Skin of body (tissue), 1 donor: ENCODE measurements at regions not wholly inside any gene's neighbourhood (a gene's known extent, or its start where the extent isn't known, plus 50 kb on each side); places are given as distances from the start of the nearest gene placed in this dataset.
"Not testable (repeated sequence)": the region's sequence is repeated elsewhere in the genome, so short reads cannot be mapped to it uniquely, and the experiment has no call there.

Experiments
- DNase-seq: peaks from one replicate; lab custom pipeline; 2025; lab: John Stamatoyannopoulos, UW

DNA sequence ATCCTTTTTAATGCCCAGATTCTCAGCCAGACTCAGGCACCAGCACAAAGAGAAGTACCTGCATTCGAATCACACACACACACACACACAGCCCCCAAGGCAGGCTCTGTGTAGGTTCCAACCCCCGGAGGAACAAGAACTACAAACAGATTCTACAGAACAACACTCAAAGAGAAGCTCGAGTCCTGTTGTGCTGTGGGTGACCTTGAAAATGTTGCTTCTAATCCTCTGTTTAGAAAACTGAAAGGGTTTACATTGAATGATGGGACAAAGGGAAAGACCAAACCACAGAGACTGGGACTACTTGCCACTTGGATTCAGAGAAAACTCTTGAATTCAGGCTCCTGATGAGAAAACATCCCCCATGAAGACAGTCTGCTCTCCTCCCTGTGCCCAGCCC lies 568.8 kb upstream of the C16orf82 start:
- DNase-seq: no peak

DNA sequence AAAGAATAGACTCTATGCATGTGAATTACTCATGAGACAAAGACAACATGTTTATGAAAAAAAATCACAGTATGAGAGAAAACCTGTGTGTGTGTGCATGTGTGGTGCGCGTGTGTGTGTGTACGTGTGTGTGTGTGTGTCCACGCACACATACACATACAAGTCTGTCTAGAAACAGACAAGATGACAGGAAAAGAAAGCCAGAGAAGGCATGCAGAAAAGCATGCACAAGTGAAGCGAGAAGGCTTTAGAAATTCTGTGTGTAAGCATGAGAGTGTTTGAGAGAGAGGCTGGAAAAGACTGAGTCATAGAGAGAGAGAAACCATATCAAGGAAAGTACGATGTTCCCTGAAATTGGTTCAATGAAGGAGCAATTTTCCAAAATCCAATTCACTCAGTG lies 566.4 kb upstream of the C16orf82 start:
- no peak for DNase-seq

DNA sequence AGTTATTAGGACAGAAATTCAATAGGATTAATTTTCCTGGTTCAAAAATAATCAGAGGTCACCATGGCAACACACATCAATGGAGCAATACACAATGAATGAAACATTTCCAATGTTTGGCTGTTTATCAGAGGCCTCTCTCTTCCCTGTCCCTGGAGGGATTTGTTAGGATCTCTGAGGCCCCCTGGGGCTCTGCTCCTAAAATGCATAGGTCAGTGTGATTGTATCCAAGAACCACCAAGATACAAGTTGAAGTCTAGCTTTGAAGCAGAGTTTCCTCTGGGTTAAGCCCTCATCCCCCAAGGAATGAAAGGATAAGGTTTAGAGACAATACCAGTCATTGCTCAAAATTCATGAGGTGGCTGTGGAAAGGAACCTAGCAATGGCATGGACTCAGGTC lies 561.2 kb upstream of the C16orf82 start:
- DNase-seq: no peak

DNA sequence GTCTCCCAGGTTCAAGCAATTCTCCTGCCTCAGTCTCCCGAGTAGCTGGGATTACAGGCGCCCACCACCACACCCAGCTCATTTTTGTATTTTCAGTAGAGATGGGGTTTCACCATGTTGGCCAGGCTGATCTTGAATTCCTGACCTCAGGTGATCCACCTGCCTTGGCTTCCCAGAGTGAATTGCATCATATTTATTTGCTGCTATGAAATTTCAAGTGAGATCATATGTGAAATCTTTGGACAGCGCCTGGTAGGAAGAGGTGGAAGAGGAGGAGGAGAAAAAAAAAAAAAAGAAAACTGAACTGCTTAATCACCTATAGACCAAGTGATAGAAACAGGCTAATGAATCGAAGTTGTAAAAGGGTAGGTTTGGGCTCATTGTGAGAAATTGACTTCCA lies 557.8 kb upstream of the C16orf82 start:
- not testable (repeated sequence) for DNase-seq

DNA sequence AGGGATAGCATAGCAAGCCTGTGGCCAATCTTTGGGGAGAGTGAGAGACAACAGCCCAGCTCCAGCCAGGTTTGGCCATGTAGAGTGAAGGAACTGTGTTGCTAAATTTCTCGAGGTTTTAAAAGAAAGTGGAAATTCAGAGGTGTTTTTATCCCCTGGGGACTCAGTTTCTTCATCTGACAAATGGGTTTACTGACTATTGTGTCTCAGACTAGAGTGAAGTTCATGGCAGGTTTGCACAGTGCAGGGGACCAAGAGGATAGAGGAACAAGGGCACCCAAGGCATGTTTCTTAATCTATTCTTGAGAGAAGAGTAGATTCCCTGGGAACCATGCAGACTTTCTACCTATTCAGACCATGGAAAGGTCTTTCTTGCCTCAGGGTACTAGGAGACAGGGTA lies 555.8 kb upstream of the C16orf82 start:
- DNase-seq: no peak

DNA sequence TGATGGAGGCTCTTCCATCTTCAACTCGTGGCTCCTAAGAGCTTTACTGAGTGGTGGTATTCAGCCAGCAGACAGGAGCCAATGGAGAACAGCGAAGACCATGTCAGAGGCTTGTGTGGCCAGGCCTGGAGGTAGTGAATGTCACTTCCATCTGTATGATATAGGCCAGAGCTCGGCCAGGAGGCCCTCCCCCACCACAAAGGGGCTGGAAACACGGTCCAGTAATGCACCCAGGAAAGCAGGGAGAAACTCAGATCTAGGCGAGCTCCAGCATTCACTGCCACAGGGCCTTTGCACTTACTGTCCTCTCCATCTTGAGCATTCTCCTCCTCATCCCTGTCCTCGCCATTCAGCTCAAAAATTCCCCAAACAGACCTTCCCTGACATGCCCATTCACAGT lies 555.3 kb upstream of the C16orf82 start:
- no peak for DNase-seq

DNA sequence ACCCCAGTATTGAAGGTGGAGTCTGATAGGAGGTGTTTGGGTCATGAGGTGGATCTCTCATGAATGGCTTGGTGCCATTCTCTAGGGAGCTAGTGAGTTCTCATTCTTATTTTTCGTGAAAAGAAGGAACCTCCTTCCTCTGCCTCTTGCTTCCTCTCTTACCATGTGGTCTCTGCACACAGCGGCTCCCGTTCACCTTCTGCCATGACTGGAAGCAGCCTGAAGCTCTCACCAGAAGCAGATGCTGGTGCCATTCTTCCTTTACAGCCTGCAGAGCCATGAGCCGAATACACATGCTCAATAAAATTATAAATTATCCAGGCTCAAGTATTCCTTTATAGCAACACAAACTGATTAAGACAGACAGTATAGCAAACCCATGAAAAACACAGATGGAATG lies 545.1 kb upstream of the C16orf82 start:
- no peak for DNase-seq

DNA sequence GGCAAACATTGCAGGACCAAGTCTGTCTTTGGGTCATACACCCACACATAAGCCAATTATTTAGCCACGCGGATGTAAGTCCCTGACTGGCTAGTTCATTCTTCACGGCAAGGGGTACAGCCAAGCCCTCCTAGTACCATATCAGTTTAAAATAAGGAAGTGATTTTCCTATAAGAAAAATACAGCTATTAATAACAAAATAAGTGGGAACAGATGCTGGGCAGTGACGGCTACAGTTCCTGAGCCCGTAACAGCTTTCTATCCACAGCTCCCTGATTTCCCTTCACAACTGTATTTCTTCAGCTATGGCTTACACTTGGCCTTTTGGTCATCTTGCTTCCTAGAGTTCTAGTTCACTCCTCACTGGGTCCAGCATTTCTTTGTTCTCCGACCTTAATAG lies 542.4 kb upstream of the C16orf82 start:
- peak; percentile 23 for DNase-seq

DNA sequence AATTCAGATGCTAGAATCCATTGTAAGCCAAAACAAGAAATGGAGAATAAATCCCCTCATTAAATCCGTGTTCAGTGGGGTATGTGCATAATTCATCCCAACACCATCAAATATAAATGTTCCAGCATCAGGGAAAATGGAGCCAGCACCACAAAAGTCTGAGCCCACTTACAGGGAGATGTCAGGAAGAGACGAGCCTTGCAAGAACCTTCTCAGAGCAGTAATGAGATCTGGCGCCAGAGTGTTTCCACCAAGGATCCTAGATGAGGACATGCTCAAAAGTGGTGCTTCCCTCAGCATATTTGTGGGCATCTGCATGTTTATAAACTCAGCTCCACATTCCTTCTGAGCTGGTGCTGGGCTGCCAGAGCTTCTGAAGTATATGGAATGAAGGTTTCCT lies 541.9 kb upstream of the C16orf82 start:
- no peak for DNase-seq

DNA sequence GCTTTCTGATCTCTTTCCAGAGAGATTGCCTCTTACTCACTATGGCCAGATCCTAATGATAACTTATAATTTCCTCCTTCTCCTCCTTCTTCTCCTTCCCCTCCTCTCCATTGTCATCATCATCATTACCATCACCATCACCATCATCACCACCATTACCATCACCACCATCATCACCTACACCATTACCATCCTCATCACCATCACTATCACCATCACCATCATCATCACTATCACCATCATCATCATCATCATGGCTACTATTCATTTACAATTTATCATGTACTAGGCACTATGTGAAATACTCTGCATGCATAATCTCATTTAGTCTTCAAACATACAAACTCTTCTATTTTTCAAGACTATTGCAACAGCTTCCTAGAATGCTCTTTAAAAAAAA lies 540.9 kb upstream of the C16orf82 start:
- no peak for DNase-seq

DNA sequence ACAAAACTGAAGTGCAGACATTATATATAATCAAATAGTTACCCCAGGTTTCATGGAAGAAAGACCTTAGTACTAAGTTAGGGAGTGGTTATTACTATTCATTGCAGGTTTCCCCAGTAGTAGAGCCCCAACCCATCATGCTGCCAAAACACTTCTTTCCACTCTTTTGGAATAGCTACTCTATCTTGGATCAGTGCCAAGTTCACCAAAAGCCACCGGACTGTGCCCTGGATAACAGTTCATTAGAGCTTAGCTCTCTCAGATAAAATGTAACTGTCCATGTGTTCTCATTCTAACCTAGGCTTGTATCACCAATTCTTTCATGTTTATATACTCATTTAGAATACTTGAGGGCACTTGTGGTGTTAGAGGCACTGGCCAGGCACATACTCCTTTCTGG lies 540.1 kb upstream of the C16orf82 start:
- no peak for DNase-seq

DNA sequence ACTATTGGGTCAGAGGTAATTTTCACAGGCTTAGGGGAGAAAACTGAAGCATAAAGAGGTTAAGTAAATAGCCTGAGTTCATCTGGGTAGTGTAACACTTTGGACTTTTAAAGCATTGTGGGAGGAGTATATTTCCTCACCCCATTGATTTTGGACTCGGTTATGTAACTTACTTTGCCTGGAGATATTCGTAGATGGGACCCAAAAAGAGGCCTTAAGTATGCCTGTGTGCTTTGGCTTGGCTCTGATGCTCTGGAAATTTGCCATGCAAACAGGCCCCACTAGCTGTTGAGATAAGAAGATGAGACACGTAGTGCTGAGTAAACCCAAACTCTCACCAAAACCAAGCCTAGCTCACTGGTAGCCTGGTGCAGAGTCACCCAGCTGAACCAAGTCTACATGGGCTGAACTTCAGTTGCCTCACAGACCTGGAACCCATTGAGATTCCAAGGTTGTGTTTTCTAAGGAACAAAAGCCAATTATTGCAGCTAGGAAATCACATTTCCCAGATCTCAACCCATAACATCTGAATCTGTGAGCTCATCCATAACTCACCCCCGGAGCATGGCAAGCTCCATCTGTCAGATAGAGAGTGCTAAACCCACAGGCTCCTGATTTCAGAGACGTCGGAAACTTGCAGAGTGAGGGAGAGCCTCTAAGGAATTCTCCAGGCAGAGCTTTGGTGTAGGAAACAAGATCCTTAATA lies 536.0 kb upstream of the C16orf82 start:
- DNase-seq: no peak

DNA sequence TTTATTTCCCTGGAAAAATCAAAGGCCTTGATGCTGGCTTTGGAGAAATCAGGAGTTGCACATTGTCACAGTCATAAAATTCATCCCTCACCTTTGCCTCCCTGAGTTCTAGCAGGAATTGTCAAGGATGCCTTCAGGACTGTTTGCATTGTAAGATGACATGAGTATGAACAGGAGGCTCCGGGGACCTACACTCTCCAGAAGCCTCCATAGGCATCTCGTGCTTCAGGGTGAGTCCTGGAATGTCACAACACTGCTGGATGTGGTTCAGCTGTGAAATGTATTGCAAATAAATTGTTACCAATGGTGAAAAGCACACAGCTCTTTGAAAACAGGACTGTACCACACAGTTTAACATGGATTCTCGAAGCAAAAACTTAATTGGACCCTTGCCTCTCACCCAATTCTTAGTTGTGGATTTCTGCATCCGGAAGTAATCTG lies 535.4 kb upstream of the C16orf82 start:
- DNase-seq: no peak

DNA sequence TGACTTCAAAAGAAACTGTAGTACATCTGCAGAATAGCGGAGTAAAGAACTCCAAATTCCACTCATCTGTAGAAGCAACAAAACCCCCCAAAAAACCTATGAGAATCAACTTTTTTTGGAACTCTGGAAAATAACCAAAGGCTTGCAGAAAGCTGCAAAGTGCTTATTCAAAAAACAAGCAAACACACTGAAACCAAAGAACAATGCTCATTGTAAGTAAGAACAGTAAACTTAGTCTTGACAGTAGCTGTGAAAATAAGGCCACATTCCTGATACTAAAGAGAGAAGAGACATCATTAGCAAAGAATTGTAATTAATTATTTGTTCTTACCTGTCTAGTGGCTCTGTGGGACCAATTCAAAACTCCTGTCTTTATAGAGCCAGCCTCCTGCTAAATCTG lies 534.3 kb upstream of the C16orf82 start:
- DNase-seq: no peak

DNA sequence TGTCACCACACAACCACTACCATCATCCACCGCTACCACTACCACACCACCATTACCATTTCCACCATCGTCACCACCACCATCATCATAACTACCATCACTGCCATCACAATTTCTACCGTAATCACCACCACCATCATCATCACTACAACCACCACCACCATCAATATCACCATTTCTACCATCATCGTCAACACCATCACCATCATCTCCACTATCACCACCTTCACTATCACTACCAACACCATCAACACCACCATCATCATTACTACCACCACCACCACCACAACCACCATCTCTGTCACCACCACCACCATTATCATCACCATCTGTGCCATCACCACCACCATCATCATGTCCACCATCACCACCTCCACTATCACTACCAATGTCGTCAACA lies 524.5 kb upstream of the C16orf82 start:
- no peak for DNase-seq

DNA sequence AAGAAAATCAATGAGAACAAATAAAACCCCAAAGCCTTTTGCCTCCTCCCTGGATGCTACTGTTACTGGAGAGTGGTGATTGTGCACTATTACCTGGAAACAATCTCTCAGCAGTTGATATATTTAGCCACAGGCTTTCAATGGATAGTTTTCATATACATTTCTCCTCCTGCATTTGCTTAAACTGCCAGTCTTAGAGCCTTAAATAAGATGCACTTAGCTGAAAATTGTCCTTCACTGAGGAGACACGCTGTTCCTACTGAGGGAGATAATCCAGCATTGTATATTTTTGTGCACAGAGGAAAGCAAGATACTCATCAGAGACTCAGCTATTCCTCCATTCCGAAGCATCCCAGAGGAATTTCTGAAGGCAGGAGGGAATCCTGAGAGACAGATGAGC lies 520.2 kb upstream of the C16orf82 start:
- no peak for DNase-seq

DNA sequence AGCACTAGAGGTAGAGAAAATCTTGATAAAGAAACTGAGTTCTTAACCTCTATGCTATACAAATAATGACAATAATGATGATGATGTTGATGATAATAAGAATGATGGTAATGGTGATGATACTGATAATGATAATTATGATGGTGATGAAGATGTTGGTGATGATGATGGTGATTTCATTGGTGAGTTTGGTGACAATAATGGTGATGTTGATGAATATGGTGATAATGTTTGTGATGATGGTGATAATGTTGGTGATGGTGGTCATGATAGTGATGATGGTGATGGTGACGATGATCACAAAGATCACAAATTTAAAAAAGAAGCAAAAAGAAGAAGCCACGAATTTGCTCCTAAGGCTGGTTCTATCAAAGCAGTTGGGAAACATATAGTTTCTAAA lies 519.0 kb upstream of the C16orf82 start:
- DNase-seq: no peak

DNA sequence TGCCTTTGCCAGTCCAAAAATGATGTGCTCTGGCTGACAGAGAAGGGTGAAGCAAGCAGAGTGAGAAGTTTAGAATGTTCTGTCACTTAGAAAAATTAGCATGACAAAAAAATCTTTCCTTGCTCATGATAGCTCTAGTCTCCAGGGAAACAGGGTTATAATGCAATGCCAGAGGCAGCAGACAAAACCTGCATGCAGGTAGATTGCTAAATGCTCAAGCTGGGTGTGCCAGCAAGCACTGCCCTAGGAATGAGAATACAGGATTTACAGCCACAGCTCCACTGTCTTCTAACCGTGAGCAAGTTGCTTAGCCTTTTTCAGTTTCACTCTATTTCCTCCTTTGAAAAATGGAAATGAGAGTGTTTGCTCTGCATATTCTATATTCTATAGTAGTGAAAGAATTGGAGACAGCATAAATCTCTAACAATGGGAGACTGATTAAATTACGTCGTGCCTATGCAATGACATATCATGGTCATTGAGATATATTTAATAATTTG lies 516.6 kb upstream of the C16orf82 start:
- no peak for DNase-seq

DNA sequence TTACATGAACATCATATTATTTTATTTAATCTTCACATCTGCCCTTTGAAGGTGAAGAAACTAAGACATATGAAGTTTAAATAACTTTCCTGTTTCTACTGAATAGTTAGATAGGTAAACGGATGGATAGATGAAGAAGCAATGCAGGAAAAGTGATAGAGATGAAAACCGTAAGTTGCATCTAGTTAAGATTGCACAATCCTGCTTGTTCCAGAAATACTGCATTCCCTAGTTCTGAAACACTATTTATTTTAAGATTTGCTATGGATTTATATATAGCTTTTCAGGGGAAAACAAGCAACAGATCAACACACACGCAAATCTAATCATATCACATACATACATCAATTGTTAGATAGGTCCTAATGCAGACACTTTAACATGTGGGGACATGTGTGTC lies 512.7 kb upstream of the C16orf82 start:
- no peak for DNase-seq

DNA sequence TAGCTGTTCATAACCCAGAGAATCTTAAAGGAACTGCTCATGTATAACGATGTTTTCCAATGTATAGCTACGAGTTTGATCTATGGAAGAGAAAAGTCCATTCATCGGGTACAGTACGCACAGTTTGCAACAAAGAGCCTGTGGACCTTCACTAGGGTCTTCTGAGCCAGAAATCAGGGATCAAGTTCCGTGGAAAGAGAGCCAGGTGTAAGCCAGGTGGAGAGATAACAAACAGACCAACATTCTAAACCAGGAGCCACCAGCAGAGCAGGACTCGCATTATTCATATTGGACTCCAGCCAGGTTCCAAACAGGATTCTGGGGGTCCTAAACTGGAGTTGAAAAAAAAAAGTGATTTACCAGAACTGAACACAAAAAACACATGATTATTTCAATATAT lies 505.4 kb upstream of the C16orf82 start:
- no peak for DNase-seq

DNA sequence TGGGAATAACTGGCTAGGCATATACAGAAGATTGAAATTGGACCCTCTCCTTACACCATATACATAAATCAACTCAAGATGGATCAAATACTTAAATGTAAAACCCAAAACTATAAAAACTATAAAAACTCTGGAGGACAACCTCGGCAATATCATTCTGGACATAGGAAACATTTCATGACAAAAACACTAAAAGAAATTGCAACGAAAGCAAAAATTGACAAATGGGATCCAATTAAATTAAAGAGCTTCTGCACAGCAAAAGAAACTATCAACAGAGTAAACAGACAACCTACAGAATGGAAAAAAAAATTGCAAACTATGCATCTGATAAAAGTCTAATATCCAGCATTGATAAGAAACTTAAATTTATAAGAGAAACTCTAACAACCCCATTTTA lies 503.7 kb upstream of the C16orf82 start:
- no peak for DNase-seq

DNA sequence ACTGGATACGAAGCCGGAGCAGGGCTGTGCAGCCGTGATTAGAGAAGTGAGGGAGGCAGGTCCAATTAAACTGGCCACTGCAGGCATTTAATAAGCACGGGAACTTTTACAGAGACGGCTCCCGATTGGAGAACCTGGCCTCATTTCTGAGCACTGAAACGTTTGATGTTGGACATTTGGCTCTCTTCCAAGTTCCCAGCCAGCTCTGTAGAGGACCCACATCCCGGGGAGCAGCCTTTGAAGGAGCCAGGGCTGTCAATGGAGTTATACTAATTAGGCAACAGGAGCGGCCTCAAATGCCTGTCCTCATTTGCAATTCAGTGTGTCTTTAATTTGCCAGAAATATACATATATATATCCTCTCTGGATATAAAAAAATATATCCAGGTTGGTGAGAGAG lies 499.4 kb upstream of the C16orf82 start:
- no peak for DNase-seq

DNA sequence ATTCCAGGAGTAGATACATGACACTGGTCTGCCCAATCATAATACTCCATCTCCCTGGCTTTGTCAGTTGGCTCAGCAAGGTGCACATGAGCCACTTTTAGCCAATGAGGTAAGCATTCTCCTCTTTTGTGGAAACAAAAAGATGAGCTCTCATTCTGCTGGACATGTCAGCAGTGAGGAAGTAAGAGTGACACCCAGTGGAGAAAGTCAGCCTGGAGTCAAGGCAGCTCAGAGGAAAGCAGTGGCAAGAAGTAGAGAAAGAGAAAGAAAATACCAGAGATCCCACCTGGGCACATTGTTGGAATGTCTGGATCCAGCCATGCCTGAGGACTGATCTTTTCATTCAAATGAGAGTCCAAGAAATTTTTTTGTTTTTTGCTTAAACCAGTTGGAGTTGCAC lies 496.9 kb upstream of the C16orf82 start:
- DNase-seq: peak; percentile 2

DNA sequence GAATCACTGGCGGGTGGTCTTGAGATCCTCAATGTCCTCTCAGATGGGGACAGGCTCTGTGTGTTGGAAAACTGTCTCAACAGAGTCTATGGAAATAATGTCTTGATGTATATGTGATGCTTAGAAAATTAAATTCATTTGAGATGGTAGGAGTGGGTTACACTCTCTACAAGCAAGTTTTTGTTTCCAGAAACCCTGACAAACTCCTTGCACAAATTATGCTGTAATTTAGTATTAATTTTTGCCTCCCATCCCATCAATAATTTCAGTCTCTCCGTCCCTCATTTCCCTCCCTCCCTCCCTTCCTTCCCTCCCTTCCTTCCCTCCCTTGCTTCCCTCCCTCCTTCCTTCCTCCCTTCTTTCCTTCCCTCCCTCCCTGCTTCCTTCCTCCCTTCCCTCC lies 488.0 kb upstream of the C16orf82 start:
- no peak for DNase-seq
